ENCODE measurements at regions not wholly inside any gene's neighbourhood (a gene's known extent, or its start where the extent isn't known, plus 50 kb on each side); places are given as distances from the start of the nearest gene placed in this dataset.
A peak's percentile ranks its signal among the peaks of the same experiment; 100 is the strongest.

GRCh38 chr10:84004221-84004620, 135.1 kb upstream of the GHITM start:
- Histone ChIP-seq H3K36me3 (no peaks in the 10 kb centered on the region), H3K4me1 (no peaks in the 10 kb centered on the region), H3K27ac (no peak overlapping the region), H3K27me3 (no peaks in the 10 kb centered on the region), H3K4me3 (no peak overlapping the region), H3K9me3 (no peaks in the 10 kb centered on the region)
- TF ChIP-seq CTCF (IDR thresholded peaks at IDR 0.05) = no peak
- TF ChIP-seq POLR2A (IDR thresholded peaks at IDR 0.05) = no peak
- no peak for DNase-seq
- intact Hi-C loops (cut with DNase I; ENCODE audit: low total_unique reads) = no loop called here

GRCh38 chr10:84005403-84005802, 133.9 kb upstream of the GHITM start:
- H3K27ac ChIP-seq = no peak overlapping the region
- H3K27me3 ChIP-seq = no peaks in the 10 kb centered on the region
- no peak for DNase-seq
- no peak overlapping the region for H3K4me3 ChIP-seq
- no peaks in the 10 kb centered on the region for H3K9me3 ChIP-seq
- no peaks in the 10 kb centered on the region for H3K36me3 ChIP-seq
- intact Hi-C loops (cut with DNase I; ENCODE audit: low total_unique reads) = no loop called here
- no peak for TF ChIP-seq CTCF (IDR thresholded peaks at IDR 0.05)
- no peaks in the 10 kb centered on the region for H3K4me1 ChIP-seq

GRCh38 chr10:84007482-84007881, 131.8 kb upstream of the GHITM start:
- Histone ChIP-seq H3K27ac (no peak overlapping the region), H3K36me3 (no peaks in the 10 kb centered on the region), H3K4me1 (no peaks in the 10 kb centered on the region), H3K9me3 (no peaks in the 10 kb centered on the region), H3K4me3 (no peak overlapping the region), H3K27me3 (no peaks in the 10 kb centered on the region)
- TF ChIP-seq CTCF (IDR thresholded peaks at IDR 0.05) (no peak), POLR2A (IDR thresholded peaks at IDR 0.05) (no peak)
- intact Hi-C loops (cut with DNase I; ENCODE audit: low total_unique reads) = no loop called here
- DNase-seq = no peak

DNA sequence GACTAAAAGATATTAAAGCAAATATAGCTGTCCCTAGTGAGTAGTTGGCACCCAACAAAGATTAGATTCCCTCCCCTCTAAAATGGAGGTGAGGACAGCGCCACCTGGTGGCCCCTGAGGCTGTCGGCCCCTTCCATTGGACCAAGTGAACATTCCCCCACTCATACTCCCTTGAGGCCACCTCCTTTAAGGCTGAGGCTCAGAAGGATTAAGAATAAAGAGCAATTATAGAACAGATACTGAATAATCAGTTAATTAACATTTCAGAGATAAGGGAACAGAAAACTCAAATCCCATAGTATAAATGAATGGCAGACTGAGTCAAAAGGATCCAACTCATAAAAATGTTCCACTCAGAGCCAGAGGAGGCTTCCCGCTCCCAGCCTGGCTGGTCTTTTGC, 130.4 kb upstream of the GHITM start:
- Histone ChIP-seq H3K36me3 (no peaks in the 10 kb centered on the region), H3K9me3 (no peaks in the 10 kb centered on the region), H3K27ac (no peak overlapping the region), H3K4me3 (no peak overlapping the region), H3K4me1 (no peaks in the 10 kb centered on the region), H3K27me3 (no peaks in the 10 kb centered on the region)
- intact Hi-C loops (cut with DNase I; ENCODE audit: low total_unique reads) = no loop called here
- DNase-seq = no peak
- TF ChIP-seq POLR2A (IDR thresholded peaks at IDR 0.05) (no peak), CTCF (IDR thresholded peaks at IDR 0.05) (peak in 1 of 4 experiments; percentile 8)

- Histone ChIP-seq H3K9me3 (no peaks in the 10 kb centered on the region), H3K27me3 (no peaks in the 10 kb centered on the region), H3K4me1 (no peaks in the 10 kb centered on the region), H3K27ac (no peak overlapping the region), H3K4me3 (no peak overlapping the region), H3K36me3 (no peaks in the 10 kb centered on the region)
- DNase-seq = no peak
- intact Hi-C loops (cut with DNase I; ENCODE audit: low total_unique reads) = no loop called here
- TF ChIP-seq CTCF (IDR thresholded peaks at IDR 0.05) = no peak
- TF ChIP-seq POLR2A (IDR thresholded peaks at IDR 0.05) = no peak
Observed at GRCh38 chr10:84012431-84012830, 126.9 kb upstream of the GHITM start.

All from uterus (tissue), 3 donors.